ENCODE measurements at regions not wholly inside any gene's neighbourhood (a gene's known extent, or its start where the extent isn't known, plus 50 kb on each side); places are given as distances from the start of the nearest gene placed in this dataset.
"Not testable (repeated sequence)": the region's sequence is repeated elsewhere in the genome, so short reads cannot be mapped to it uniquely, and the experiment has no call there.

- no peak for DNase-seq
- CTCF ChIA-PET: no interaction called here
- H3K27me3 Mint-ChIP-seq (ENCODE audit: unreplicated experiment): no peaks in the 10 kb centered on the region
- BruUV-seq (replicated peaks): no TSS peak
- H3K4me3 Mint-ChIP-seq (ENCODE audit: low read depth, unreplicated experiment): no peak overlapping the region
- H3K4me1 Mint-ChIP-seq (ENCODE audit: low read depth, unreplicated experiment): no peaks in the 10 kb centered on the region
- H3K9me3 Mint-ChIP-seq (ENCODE audit: low read depth, unreplicated experiment): peaks cover 12% of the 10 kb centered on the region
- no peak overlapping the region for H3K27ac Mint-ChIP-seq (ENCODE audit: unreplicated experiment)
- intact Hi-C loops (cut with micrococcal nuclease; ENCODE audit: unreplicated experiment): no loop called here
- TF ChIP-seq, protein P1, sequence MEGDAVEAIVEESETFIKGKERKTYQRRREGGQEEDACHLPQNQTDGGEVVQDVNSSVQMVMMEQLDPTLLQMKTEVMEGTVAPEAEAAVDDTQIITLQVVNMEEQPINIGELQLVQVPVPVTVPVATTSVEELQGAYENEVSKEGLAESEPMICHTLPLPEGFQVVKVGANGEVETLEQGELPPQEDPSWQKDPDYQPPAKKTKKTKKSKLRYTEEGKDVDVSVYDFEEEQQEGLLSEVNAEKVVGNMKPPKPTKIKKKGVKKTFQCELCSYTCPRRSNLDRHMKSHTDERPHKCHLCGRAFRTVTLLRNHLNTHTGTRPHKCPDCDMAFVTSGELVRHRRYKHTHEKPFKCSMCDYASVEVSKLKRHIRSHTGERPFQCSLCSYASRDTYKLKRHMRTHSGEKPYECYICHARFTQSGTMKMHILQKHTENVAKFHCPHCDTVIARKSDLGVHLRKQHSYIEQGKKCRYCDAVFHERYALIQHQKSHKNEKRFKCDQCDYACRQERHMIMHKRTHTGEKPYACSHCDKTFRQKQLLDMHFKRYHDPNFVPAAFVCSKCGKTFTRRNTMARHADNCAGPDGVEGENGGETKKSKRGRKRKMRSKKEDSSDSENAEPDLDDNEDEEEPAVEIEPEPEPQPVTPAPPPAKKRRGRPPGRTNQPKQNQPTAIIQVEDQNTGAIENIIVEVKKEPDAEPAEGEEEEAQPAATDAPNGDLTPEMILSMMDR (IDR thresholded peaks at IDR 0.05; ENCODE audit: unreplicated experiment): no peak
- H3K36me3 Mint-ChIP-seq (ENCODE audit: insufficient read depth, unreplicated experiment): no peaks in the 10 kb centered on the region
Observed at GRCh38 chr4:97134456-97134855, 1008.8 kb downstream of the STPG2 start.

DNA sequence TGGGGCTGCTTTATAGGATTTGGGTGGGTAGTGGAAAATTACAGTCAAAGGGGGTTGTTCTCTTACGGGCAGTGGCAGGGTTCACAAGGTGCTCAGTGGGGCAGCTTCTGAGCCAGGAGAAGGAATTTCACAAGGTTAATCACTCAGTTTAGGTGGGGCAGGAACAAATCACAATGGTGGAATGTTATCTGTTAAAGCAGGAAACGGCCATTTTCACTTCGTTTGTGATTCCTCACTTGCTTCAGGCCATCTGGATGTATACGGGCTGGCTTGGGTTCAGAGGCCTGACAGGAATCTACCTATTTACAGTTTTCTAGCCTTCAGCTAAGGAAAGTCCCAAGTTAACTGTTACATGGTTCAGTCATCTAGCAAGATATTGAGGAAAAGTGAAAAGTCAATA is 1003.5 kb downstream of the STPG2 start:
- TF ChIP-seq, protein P1 (IDR thresholded peaks at IDR 0.05; ENCODE audit: unreplicated experiment): no peak
- H3K27me3 Mint-ChIP-seq (ENCODE audit: unreplicated experiment): no peaks in the 10 kb centered on the region
- no peak for DNase-seq
- H3K36me3 Mint-ChIP-seq (ENCODE audit: insufficient read depth, unreplicated experiment): no peaks in the 10 kb centered on the region
- H3K9me3 Mint-ChIP-seq (ENCODE audit: low read depth, unreplicated experiment): peaks cover 13% of the 10 kb centered on the region
- H3K4me1 Mint-ChIP-seq (ENCODE audit: low read depth, unreplicated experiment): no peaks in the 10 kb centered on the region
- H3K4me3 Mint-ChIP-seq (ENCODE audit: low read depth, unreplicated experiment): no peak overlapping the region
- H3K27ac Mint-ChIP-seq (ENCODE audit: unreplicated experiment): no peak overlapping the region
- CTCF ChIA-PET: no interaction called here
- intact Hi-C loops (cut with micrococcal nuclease; ENCODE audit: unreplicated experiment): no loop called here
- no TSS peak for BruUV-seq (replicated peaks)

- Mint-ChIP-seq H3K4me3 (ENCODE audit: low read depth, unreplicated experiment) (no peak overlapping the region), H3K9me3 (ENCODE audit: low read depth, unreplicated experiment) (peaks cover 13% of the 10 kb centered on the region), H3K27ac (ENCODE audit: unreplicated experiment) (no peak overlapping the region), H3K36me3 (ENCODE audit: insufficient read depth, unreplicated experiment) (no peaks in the 10 kb centered on the region), H3K4me1 (ENCODE audit: low read depth, unreplicated experiment) (no peaks in the 10 kb centered on the region), H3K27me3 (ENCODE audit: unreplicated experiment) (no peaks in the 10 kb centered on the region)
- TF ChIP-seq, protein P1 (IDR thresholded peaks at IDR 0.05; ENCODE audit: unreplicated experiment): no peak
- no peak for DNase-seq
- intact Hi-C loops (cut with micrococcal nuclease; ENCODE audit: unreplicated experiment): no loop called here
- no TSS peak for BruUV-seq (replicated peaks)
- CTCF ChIA-PET: no interaction called here
Observed at GRCh38 chr4:97140545-97140944, 1002.7 kb downstream of the STPG2 start.

DNA sequence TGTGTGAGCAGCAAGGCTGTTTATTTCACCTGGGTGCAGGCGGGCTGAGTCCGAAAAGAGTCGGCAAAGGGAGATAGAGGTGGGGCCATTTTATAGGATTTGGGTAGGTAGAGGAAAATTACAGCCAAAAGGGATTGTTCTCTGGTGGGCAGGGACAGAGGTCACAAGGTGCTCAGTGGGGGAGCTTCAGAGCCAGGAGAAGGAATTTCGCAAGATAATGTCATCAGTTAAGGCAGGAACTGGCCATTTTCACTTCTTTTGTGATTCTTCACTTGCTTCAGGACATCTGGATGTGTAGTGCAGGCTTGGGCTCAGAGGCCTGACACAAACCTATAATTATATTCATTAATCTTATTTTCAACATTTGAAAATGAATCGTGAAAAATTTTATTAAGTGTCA is 1001.9 kb downstream of the STPG2 start:
- BruUV-seq (replicated peaks); H3K36me3 Mint-ChIP-seq (ENCODE audit: insufficient read depth, unreplicated experiment); H3K27ac Mint-ChIP-seq (ENCODE audit: unreplicated experiment); H3K4me3 Mint-ChIP-seq (ENCODE audit: low read depth, unreplicated experiment); intact Hi-C loops (cut with micrococcal nuclease; ENCODE audit: unreplicated experiment); DNase-seq; CTCF ChIA-PET; H3K4me1 Mint-ChIP-seq (ENCODE audit: low read depth, unreplicated experiment); H3K27me3 Mint-ChIP-seq (ENCODE audit: unreplicated experiment): not testable (repeated sequence)
- H3K9me3 Mint-ChIP-seq (ENCODE audit: low read depth, unreplicated experiment): peaks cover 13% of the 10 kb centered on the region

- CTCF ChIA-PET: no interaction called here
- Mint-ChIP-seq H3K4me1 (ENCODE audit: low read depth, unreplicated experiment) (no peaks in the 10 kb centered on the region), H3K27ac (ENCODE audit: unreplicated experiment) (no peak overlapping the region), H3K27me3 (ENCODE audit: unreplicated experiment) (no peaks in the 10 kb centered on the region), H3K4me3 (ENCODE audit: low read depth, unreplicated experiment) (no peak overlapping the region), H3K9me3 (ENCODE audit: low read depth, unreplicated experiment) (peaks cover 13% of the 10 kb centered on the region), H3K36me3 (ENCODE audit: insufficient read depth, unreplicated experiment) (no peaks in the 10 kb centered on the region)
- intact Hi-C loops (cut with micrococcal nuclease; ENCODE audit: unreplicated experiment): no loop called here
- TF ChIP-seq, protein P1 (IDR thresholded peaks at IDR 0.05; ENCODE audit: unreplicated experiment): no peak
- BruUV-seq (replicated peaks): no TSS peak
- no peak for DNase-seq
Observed at GRCh38 chr4:97142410-97142809, 1000.9 kb downstream of the STPG2 start.
